ENCODE measurements at regions not wholly inside any gene's neighbourhood (a gene's known extent, or its start where the extent isn't known, plus 50 kb on each side); places are given as distances from the start of the nearest gene placed in this dataset.

DNA sequence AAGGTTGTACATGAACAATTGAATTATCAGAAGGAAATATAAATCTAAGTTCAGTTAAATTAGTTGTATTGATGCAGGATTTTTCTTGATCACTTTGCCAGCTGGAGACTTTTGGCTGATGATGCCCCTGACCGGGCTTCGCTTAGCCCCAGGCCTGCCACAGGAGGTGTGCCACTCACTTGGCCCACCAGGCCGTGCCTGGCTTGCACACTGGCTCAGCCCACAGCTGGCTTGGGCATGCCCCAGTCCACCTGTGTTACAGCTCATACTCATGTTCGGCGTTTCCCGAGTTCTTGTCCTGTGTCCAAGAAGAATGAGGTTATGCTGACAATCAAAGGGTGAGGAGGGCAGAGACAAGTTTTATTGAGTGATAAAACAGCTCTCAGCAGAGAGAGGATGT is 773.9 kb upstream of the FANCL start:
- Histone ChIP-seq H3K36me3 (ENCODE audit: control insufficient read depth in 1 of 2, insufficient read depth in 2 of 2, low read length in 2 of 2) (no peaks in the 10 kb centered on the region), H3K27ac (ENCODE audit: low read length) (no peak overlapping the region), H3K27me3 (ENCODE audit: low read depth, low read length) (no peaks in the 10 kb centered on the region), H3K4me1 (ENCODE audit: control insufficient read depth in 1 of 2, insufficient read depth in 2 of 2, low read length in 2 of 2) (no peaks in the 10 kb centered on the region), H3K4me3 (ENCODE audit: low read depth in 1 of 2, low read length in 2 of 2) (no peak overlapping the region), H3K9me3 (ENCODE audit: control insufficient read depth in 1 of 2, low read length in 2 of 2) (no peaks in the 10 kb centered on the region)

DNA sequence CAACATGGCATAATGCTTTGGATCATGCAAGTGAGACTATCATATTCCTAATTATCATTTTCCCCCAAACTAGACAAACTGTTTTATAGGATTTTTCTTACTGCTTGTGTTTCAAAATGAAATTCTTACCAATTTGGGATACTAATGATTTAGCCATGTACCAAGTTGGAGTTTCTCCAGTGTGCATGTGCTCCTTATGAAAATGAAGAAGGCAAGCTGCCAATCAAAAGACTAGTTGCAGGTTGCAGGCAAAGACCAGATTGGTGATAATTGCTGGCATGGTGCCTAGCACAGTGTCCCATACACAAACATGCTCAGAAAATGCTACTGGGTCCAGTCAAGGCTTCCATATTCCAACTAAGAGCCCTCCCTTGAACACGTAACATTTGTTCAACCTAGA is 771.8 kb upstream of the FANCL start:
- no peaks in the 10 kb centered on the region for H3K27me3 ChIP-seq (ENCODE audit: low read depth, low read length)

DNA sequence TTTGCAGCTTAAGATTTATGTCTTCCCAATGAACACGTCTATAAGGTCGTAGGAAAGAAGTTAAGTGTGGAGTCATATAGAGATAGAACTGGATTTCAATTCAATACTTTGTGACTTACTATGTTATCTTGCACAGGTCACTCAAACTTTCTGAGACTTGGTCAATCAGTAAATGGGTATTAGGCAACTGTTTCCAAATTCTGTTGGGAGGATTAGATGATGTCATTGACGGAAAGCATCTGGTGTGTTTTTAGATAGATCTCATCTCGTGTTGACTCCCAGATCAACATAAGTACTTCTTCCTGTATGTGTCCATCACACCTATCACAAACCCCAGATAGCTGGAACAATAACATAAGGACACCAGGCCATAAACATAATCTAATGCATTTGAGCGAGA is 771.1 kb upstream of the FANCL start:
- Histone ChIP-seq H3K9me3 (ENCODE audit: control insufficient read depth in 1 of 2, low read length in 2 of 2) (peaks cover 0 to 5% of the 10 kb centered on the region in 2 donors), H3K4me3 (ENCODE audit: low read depth in 1 of 2, low read length in 2 of 2) (no peak overlapping the region), H3K27me3 (ENCODE audit: low read depth, low read length) (no peaks in the 10 kb centered on the region), H3K4me1 (ENCODE audit: control insufficient read depth in 1 of 2, insufficient read depth in 2 of 2, low read length in 2 of 2) (no peaks in the 10 kb centered on the region), H3K27ac (ENCODE audit: low read length) (no peak overlapping the region), H3K36me3 (ENCODE audit: control insufficient read depth in 1 of 2, insufficient read depth in 2 of 2, low read length in 2 of 2) (no peaks in the 10 kb centered on the region)

More for the DNA sequence above, 771.8 kb upstream of the FANCL start:
- Histone ChIP-seq H3K4me1 (ENCODE audit: control insufficient read depth in 1 of 2, insufficient read depth in 2 of 2, low read length in 2 of 2) (no peaks in the 10 kb centered on the region), H3K27ac (ENCODE audit: low read length) (no peak overlapping the region), H3K9me3 (ENCODE audit: control insufficient read depth in 1 of 2, low read length in 2 of 2) (peaks cover 0 to 5% of the 10 kb centered on the region in 2 donors), H3K36me3 (ENCODE audit: control insufficient read depth in 1 of 2, insufficient read depth in 2 of 2, low read length in 2 of 2) (no peaks in the 10 kb centered on the region), H3K4me3 (ENCODE audit: low read depth in 1 of 2, low read length in 2 of 2) (no peak overlapping the region)

GRCh38 chr2:59008950-59009349 is 767.8 kb upstream of the FANCL start:
- H3K9me3 ChIP-seq (ENCODE audit: control insufficient read depth in 1 of 2, low read length in 2 of 2), result peaks cover 0 to 5% of the 10 kb centered on the region in 2 donors
- no peak overlapping the region for H3K27ac ChIP-seq (ENCODE audit: low read length)
- H3K27me3 ChIP-seq (ENCODE audit: low read depth, low read length), result no peaks in the 10 kb centered on the region
- no peaks in the 10 kb centered on the region for H3K4me1 ChIP-seq (ENCODE audit: control insufficient read depth in 1 of 2, insufficient read depth in 2 of 2, low read length in 2 of 2)
- H3K4me3 ChIP-seq (ENCODE audit: low read depth in 1 of 2, low read length in 2 of 2), result no peak overlapping the region
- no peaks in the 10 kb centered on the region for H3K36me3 ChIP-seq (ENCODE audit: control insufficient read depth in 1 of 2, insufficient read depth in 2 of 2, low read length in 2 of 2)

GRCh38 chr2:59005836-59006615 is 764.9 kb upstream of the FANCL start:
- no peak overlapping the region for H3K4me3 ChIP-seq (ENCODE audit: low read depth in 1 of 2, low read length in 2 of 2)
- no peaks in the 10 kb centered on the region for H3K27me3 ChIP-seq (ENCODE audit: low read depth, low read length)
- no peaks in the 10 kb centered on the region for H3K36me3 ChIP-seq (ENCODE audit: control insufficient read depth in 1 of 2, insufficient read depth in 2 of 2, low read length in 2 of 2)
- peaks cover 0 to 5% of the 10 kb centered on the region in 2 donors for H3K9me3 ChIP-seq (ENCODE audit: control insufficient read depth in 1 of 2, low read length in 2 of 2)
- H3K27ac ChIP-seq (ENCODE audit: low read length), result no peak overlapping the region
- H3K4me1 ChIP-seq (ENCODE audit: control insufficient read depth in 1 of 2, insufficient read depth in 2 of 2, low read length in 2 of 2), result no peaks in the 10 kb centered on the region

GRCh38 chr2:59004621-59005020 is 763.5 kb upstream of the FANCL start:
- peaks cover 0 to 5% of the 10 kb centered on the region in 2 donors for H3K9me3 ChIP-seq (ENCODE audit: control insufficient read depth in 1 of 2, low read length in 2 of 2)
- H3K27me3 ChIP-seq (ENCODE audit: low read depth, low read length), result no peaks in the 10 kb centered on the region
- H3K36me3 ChIP-seq (ENCODE audit: control insufficient read depth in 1 of 2, insufficient read depth in 2 of 2, low read length in 2 of 2), result no peaks in the 10 kb centered on the region
- H3K4me3 ChIP-seq (ENCODE audit: low read depth in 1 of 2, low read length in 2 of 2), result no peak overlapping the region
- H3K27ac ChIP-seq (ENCODE audit: low read length), result no peak overlapping the region
- H3K4me1 ChIP-seq (ENCODE audit: control insufficient read depth in 1 of 2, insufficient read depth in 2 of 2, low read length in 2 of 2), result no peaks in the 10 kb centered on the region

DNA sequence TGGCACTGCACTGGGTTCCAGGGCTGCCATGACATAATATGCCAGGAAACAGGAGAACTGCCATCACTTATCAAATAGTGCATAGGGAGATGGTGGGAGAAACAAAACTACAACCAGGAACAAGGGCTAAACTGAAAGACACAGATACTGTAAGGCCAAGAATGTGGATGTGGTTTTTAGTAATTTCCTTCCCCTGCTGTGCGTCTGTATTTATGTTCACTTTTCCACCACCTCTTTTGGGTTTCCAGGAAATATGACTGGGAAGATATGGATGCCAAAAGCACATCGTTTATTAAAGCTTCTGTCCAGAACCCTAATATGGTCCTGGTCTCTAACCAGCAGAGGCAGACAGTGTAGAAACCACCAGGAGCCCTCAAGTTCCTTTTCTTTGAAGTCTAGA is 759.7 kb upstream of the FANCL start:
- H3K36me3 ChIP-seq (ENCODE audit: control insufficient read depth in 1 of 2, insufficient read depth in 2 of 2, low read length in 2 of 2), result no peaks in the 10 kb centered on the region
- no peaks in the 10 kb centered on the region for H3K27me3 ChIP-seq (ENCODE audit: low read depth, low read length)
- no peak overlapping the region for H3K4me3 ChIP-seq (ENCODE audit: low read depth in 1 of 2, low read length in 2 of 2)
- no peaks in the 10 kb centered on the region for H3K4me1 ChIP-seq (ENCODE audit: control insufficient read depth in 1 of 2, insufficient read depth in 2 of 2, low read length in 2 of 2)
- H3K27ac ChIP-seq (ENCODE audit: low read length), result no peak overlapping the region
- H3K9me3 ChIP-seq (ENCODE audit: control insufficient read depth in 1 of 2, low read length in 2 of 2), result no peaks in the 10 kb centered on the region

DNA sequence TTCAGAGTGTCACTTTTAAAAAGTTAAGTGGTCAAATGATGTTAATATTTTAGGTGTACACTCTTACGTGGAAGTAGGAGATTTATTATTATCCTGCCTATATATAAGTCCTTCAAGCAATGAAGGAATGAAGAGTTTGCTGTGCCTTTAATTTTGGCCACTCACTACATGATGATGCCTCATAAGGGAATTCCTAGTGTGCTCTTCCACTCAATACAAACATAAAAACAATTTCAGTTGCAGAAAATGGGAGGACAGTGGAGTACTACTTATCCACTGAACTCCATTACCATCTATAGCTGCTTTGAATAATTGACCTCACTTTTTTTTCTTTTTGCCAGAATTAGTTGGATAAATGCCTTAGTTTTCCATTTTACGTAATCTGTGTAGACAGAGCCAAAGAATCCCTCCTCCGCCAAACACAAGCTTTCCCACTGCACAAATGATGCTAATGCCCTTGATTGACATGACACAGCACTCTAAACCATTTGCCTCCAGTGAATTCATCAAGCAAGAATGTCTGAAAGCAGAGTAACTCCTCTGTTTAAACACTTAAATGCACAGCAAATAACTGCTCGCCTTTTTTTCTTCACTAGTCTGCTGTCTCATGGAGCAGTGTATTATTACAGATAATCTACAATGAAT is 751.1 kb upstream of the FANCL start:
- Histone ChIP-seq H3K4me3 (ENCODE audit: low read depth in 1 of 2, low read length in 2 of 2) (no peak overlapping the region), H3K27ac (ENCODE audit: low read length) (no peak overlapping the region), H3K9me3 (ENCODE audit: control insufficient read depth in 1 of 2, low read length in 2 of 2) (no peaks in the 10 kb centered on the region), H3K27me3 (ENCODE audit: low read depth, low read length) (no peaks in the 10 kb centered on the region), H3K4me1 (ENCODE audit: control insufficient read depth in 1 of 2, insufficient read depth in 2 of 2, low read length in 2 of 2) (no peaks in the 10 kb centered on the region), H3K36me3 (ENCODE audit: control insufficient read depth in 1 of 2, insufficient read depth in 2 of 2, low read length in 2 of 2) (no peaks in the 10 kb centered on the region)

- Histone ChIP-seq H3K4me1 (ENCODE audit: control insufficient read depth in 1 of 2, insufficient read depth in 2 of 2, low read length in 2 of 2) (no peaks in the 10 kb centered on the region), H3K9me3 (ENCODE audit: control insufficient read depth in 1 of 2, low read length in 2 of 2) (no peaks in the 10 kb centered on the region), H3K27ac (ENCODE audit: low read length) (no peak overlapping the region), H3K36me3 (ENCODE audit: control insufficient read depth in 1 of 2, insufficient read depth in 2 of 2, low read length in 2 of 2) (no peaks in the 10 kb centered on the region), H3K4me3 (ENCODE audit: low read depth in 1 of 2, low read length in 2 of 2) (no peak overlapping the region), H3K27me3 (ENCODE audit: low read depth, low read length) (no peaks in the 10 kb centered on the region)
These were observed 750.2 kb upstream of the FANCL start for GRCh38 chr2:58991357-58991756.

GRCh38 chr2:58985541-58985940 is 744.4 kb upstream of the FANCL start:
- no peak overlapping the region for H3K4me3 ChIP-seq (ENCODE audit: low read depth in 1 of 2, low read length in 2 of 2)
- no peaks in the 10 kb centered on the region for H3K27me3 ChIP-seq (ENCODE audit: low read depth, low read length)
- H3K36me3 ChIP-seq (ENCODE audit: control insufficient read depth in 1 of 2, insufficient read depth in 2 of 2, low read length in 2 of 2), result no peaks in the 10 kb centered on the region
- H3K9me3 ChIP-seq (ENCODE audit: control insufficient read depth in 1 of 2, low read length in 2 of 2), result no peaks in the 10 kb centered on the region
- H3K27ac ChIP-seq (ENCODE audit: low read length), result no peak overlapping the region
- H3K4me1 ChIP-seq (ENCODE audit: control insufficient read depth in 1 of 2, insufficient read depth in 2 of 2, low read length in 2 of 2), result no peaks in the 10 kb centered on the region

GRCh38 chr2:58984731-58985130 is 743.6 kb upstream of the FANCL start:
- Histone ChIP-seq H3K27me3 (ENCODE audit: low read depth, low read length) (no peaks in the 10 kb centered on the region), H3K4me1 (ENCODE audit: control insufficient read depth in 1 of 2, insufficient read depth in 2 of 2, low read length in 2 of 2) (no peaks in the 10 kb centered on the region), H3K9me3 (ENCODE audit: control insufficient read depth in 1 of 2, low read length in 2 of 2) (no peaks in the 10 kb centered on the region), H3K36me3 (ENCODE audit: control insufficient read depth in 1 of 2, insufficient read depth in 2 of 2, low read length in 2 of 2) (no peaks in the 10 kb centered on the region), H3K4me3 (ENCODE audit: low read depth in 1 of 2, low read length in 2 of 2) (no peak overlapping the region), H3K27ac (ENCODE audit: low read length) (no peak overlapping the region)

- Histone ChIP-seq H3K27me3 (ENCODE audit: low read depth, low read length) (no peaks in the 10 kb centered on the region), H3K27ac (ENCODE audit: low read length) (no peak overlapping the region), H3K4me1 (ENCODE audit: control insufficient read depth in 1 of 2, insufficient read depth in 2 of 2, low read length in 2 of 2) (no peaks in the 10 kb centered on the region), H3K9me3 (ENCODE audit: control insufficient read depth in 1 of 2, low read length in 2 of 2) (no peaks in the 10 kb centered on the region), H3K4me3 (ENCODE audit: low read depth in 1 of 2, low read length in 2 of 2) (no peak overlapping the region), H3K36me3 (ENCODE audit: control insufficient read depth in 1 of 2, insufficient read depth in 2 of 2, low read length in 2 of 2) (no peaks in the 10 kb centered on the region)
These were observed 742.0 kb upstream of the FANCL start for GRCh38 chr2:58983111-58983510.
